GM12878 (cell line): ENCODE measurements at regions not wholly inside any gene's neighbourhood (a gene's known extent, or its start where the extent isn't known, plus 50 kb on each side); places are given as distances from the start of the nearest gene placed in this dataset.

ENCODE experiments used
- ATAC-seq: fragments of 200-7000 bp; cut with Tn5 transposase; 3 replicates; pipeline ENCODE4 v1.9.1; 2020; ENCODE audit warnings: mild to moderate bottlenecking, moderate library complexity
- BruUV-seq: library from RNA; stranded (reverse); fragments of 400-500 nt; replicated peaks from 2 replicates; lab custom pipeline; 2021; lab: Mats Ljungman, UMichigan
- CTCF ChIA-PET: fragments of 300-600 bp; sonication (Branson Sonifier 250); formaldehyde crosslinking; extraction: SDS; loops from one replicate; lab custom pipeline; 2021; ENCODE audit warnings: inconsistent platforms; lab: Yijun Ruan, JAX
- POLR2A ChIA-PET: fragments of 350-600 bp; formaldehyde crosslinking; extraction: SDS; loops from one replicate; lab custom pipeline; 2021; ENCODE audit warnings: inconsistent platforms; lab: Charles Lee
- RAD21 ChIA-PET: fragments of 300-600 bp; sonication (Branson Sonifier 250); formaldehyde crosslinking; loops from one replicate; lab custom pipeline; 2023; ENCODE audit warnings: antibody characterized with exemption; ENCODE audit not compliant: unreplicated experiment; lab: Charles Lee
- SMC1A ChIA-PET: fragments of 300-600 bp; sonication (Branson Sonifier 250); formaldehyde crosslinking; loops from one replicate; lab custom pipeline; 2023; ENCODE audit not compliant: unreplicated experiment, uncharacterized antibody; lab: Charles Lee
- DNase-seq: peaks from one replicate; pipeline ENCODE4 v3.0.0-alpha.2; 2011; ENCODE audit warnings: low read depth, low spot score
- FAIRE-seq: peaks from 3 replicates; lab custom pipeline; 2011; peaks lifted over from hg19 to GRCh38; lab: Jason Lieb, UNC
- H2AFZ ChIP-seq: 2 replicates; pipeline ENCODE4 v1.6.0; 2011; ENCODE audit warnings: low read depth, low read length, control low read depth; ENCODE audit not compliant: control insufficient read depth
- H3K27ac ChIP-seq: 2 replicates; pipeline ENCODE4 v1.5.1; 2011; ENCODE audit warnings: control low read depth; ENCODE audit not compliant: control insufficient read depth, insufficient read depth
- H3K27me3 ChIP-seq, 2 experiments: replicated peaks in 1 of 2; 2 replicates each; pipeline versions ENCODE4 v1.6.0 to v1.6.1; 2011; ENCODE audit warnings: low read length in 1 of 2; ENCODE audit not compliant: control insufficient read depth in 2 of 2, insufficient read depth in 2 of 2
- H3K36me3 ChIP-seq, 2 experiments: 2 replicates each; pipeline ENCODE4 v1.5.1; 2011; ENCODE audit warnings: low read length in 1 of 2; ENCODE audit not compliant: control insufficient read depth in 2 of 2, insufficient read depth in 2 of 2
- H3K4me1 ChIP-seq: 2 replicates; pipeline ENCODE4 v1.6.1; 2011; ENCODE audit warnings: mild to moderate bottlenecking, low read length, moderate library complexity, mixed read lengths; ENCODE audit not compliant: control insufficient read depth, insufficient read depth
- H3K4me2 ChIP-seq: 2 replicates; pipeline ENCODE4 v1.6.0; 2011; ENCODE audit warnings: control low read depth; ENCODE audit not compliant: control insufficient read depth, insufficient read depth
- H3K4me3 ChIP-seq: fragments of 200-600 bp; sonication (generic); 2 replicates; pipeline ENCODE4 v1.5.1; 2016
- H3K79me2 ChIP-seq: 2 replicates; pipeline ENCODE4 v1.6.0; 2011; ENCODE audit warnings: low read length; ENCODE audit not compliant: control insufficient read depth, insufficient read depth
- H3K9ac ChIP-seq: 2 replicates; pipeline ENCODE4 v1.8.0; 2011; ENCODE audit warnings: low read length, control low read depth, mixed read lengths; ENCODE audit not compliant: control insufficient read depth, insufficient read depth
- H3K9me3 ChIP-seq: replicated peaks from 3 replicates; pipeline ENCODE4 v1.5.1; 2011; ENCODE audit warnings: mild to moderate bottlenecking, low read length; ENCODE audit not compliant: control insufficient read depth, insufficient read depth
- H4K20me1 ChIP-seq: 2 replicates; pipeline ENCODE4 v1.6.0; 2011; ENCODE audit not compliant: control insufficient read depth, insufficient read depth
- HDGF ChIP-seq: fragments of 450-650 bp; IDR thresholded peaks from 2 replicates; pipeline ENCODE4 v1.6.1; 2016; ENCODE audit warnings: antibody characterized with exemption
- IKZF1 ChIP-seq: fragments of 450-650 bp; conservative IDR thresholded peaks from 2 replicates; pipeline ENCODE4 v1.6.1; 2017; ENCODE audit warnings: antibody characterized with exemption, mild to moderate bottlenecking
- PAX8 ChIP-seq: fragments of 450-650 bp; IDR thresholded peaks from 2 replicates; pipeline ENCODE4 v1.6.1; 2017; ENCODE audit warnings: mild to moderate bottlenecking, moderate library complexity
- SMAD5 ChIP-seq: IDR thresholded peaks from 2 replicates; pipeline ENCODE4 v1.6.1; 2016; ENCODE audit warnings: antibody characterized with exemption, low read depth
- SREBF1 ChIP-seq: IDR thresholded peaks from 2 replicates; pipeline ENCODE4 v1.6.1; 2012; ENCODE audit warnings: mild to moderate bottlenecking, low read length
- TBL1XR1 ChIP-seq: IDR thresholded peaks from 2 replicates; pipeline ENCODE4 v1.6.1; 2012; ENCODE audit warnings: low read depth, low read length, improper control_type of control experiment
- ZBED1 ChIP-seq: IDR thresholded peaks from 2 replicates; pipeline ENCODE4 v1.6.1; 2016; ENCODE audit warnings: borderline replicate concordance
- WGBS: methylation state at CpG from one replicate; pipeline ENCODE4 v1.1.6; 2016; ENCODE audit warnings: low lambda C conversion rate; ENCODE audit not compliant: insufficient replicate concordance, insufficient coverage; ENCODE audit errors: missing lambda C conversion rate; 5-methylcytosine and 5-hydroxymethylcytosine counted together
- in situ Hi-C: fragments of 300-500 bp; cut with MboI; formaldehyde crosslinking; loops from 9 replicates; pipeline ENCODE4 v1.14.3; 2018; ENCODE audit warnings: mixed read lengths
- intact Hi-C: fragments of 100-400 bp; cut with micrococcal nuclease; formaldehyde crosslinking; loops from one replicate; pipeline ENCODE4 v1.14.2; 2022; ENCODE audit not compliant: unreplicated experiment
- TF ChIP-seq, protein P1 (sequence below): fragments of 450-650 bp; IDR thresholded peaks from 2 replicates; pipeline ENCODE4 v1.6.1; 2016; ENCODE audit warnings: mild to moderate bottlenecking
- TF ChIP-seq, protein P2 (sequence below): fragments of 450-650 bp; formaldehyde crosslinking; IDR thresholded peaks from 2 replicates; pipeline ENCODE4 v1.4.0; 2022; ENCODE audit warnings: mild to moderate bottlenecking, moderate library complexity
- TF ChIP-seq, protein P3 (sequence below): IDR thresholded peaks from 2 replicates; pipeline ENCODE4 v1.6.1; 2011; ENCODE audit warnings: borderline replicate concordance, low read depth, mild to moderate bottlenecking, moderate library complexity, low read length; ENCODE audit not compliant: insufficient read depth, poor library complexity, severe bottlenecking
- TF ChIP-seq, protein P4 (sequence below): IDR thresholded peaks from 2 replicates; pipeline ENCODE4 v1.6.1; 2012; ENCODE audit warnings: low read depth, low read length, improper control_type of control experiment
- TF ChIP-seq, protein P5 (sequence below): fragments of 450-650 bp; IDR thresholded peaks from 2 replicates; pipeline ENCODE4 v1.6.1; 2017; ENCODE audit warnings: mild to moderate bottlenecking, moderate library complexity

DNA sequence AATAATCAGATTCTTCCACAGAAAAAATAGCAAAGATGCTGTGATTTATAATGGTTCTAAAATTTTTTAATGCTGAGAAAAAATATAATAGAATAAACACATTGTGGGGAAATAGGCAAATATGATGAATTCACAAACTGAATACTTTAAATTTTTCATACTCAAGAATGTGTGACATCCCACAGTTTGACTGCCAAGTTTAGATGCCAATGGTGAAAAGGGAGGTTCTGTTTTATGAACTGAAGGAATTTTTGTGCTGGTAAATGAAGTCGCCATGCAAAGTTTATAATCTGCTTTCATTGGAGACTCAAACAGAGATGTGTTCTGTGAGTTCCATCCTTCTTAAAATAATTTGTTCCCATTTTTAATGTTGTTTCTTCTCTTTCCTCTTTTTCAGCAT is 367.5 kb upstream of the ADAMTS16 start (continued):
- TF ChIP-seq SMAD5 = no peak
- TF ChIP-seq, protein P1, sequence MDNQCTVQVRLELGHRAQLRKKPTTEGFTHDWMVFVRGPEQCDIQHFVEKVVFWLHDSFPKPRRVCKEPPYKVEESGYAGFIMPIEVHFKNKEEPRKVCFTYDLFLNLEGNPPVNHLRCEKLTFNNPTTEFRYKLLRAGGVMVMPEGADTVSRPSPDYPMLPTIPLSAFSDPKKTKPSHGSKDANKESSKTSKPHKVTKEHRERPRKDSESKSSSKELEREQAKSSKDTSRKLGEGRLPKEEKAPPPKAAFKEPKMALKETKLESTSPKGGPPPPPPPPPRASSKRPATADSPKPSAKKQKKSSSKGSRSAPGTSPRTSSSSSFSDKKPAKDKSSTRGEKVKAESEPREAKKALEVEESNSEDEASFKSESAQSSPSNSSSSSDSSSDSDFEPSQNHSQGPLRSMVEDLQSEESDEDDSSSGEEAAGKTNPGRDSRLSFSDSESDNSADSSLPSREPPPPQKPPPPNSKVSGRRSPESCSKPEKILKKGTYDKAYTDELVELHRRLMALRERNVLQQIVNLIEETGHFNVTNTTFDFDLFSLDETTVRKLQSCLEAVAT = no peak
- TF ChIP-seq SREBF1 = no peak

DNA sequence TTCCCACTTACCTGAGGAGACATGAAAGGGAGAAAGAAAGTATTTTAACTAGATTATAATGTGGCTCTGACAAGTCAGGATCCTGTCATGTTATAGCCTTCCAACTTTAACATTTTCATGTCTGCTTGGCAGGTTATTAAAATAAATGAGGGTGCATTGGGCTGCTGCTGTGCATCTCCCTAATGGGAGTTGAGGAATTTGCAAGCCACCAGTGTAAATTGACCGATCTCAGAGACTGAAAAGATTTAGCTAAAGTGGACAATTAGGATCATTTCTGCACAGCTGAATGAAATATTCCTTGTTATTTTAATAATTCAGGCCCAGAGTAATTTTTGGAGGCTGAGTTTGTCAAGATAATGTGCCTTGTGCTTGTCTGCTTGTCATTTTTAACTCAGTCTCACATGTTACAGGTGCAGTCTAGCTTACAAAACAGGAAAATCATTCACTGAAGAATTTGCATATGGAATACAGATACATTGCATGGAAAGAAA is 366.3 kb upstream of the ADAMTS16 start:
- H3K4me3 ChIP-seq = no peak overlapping the region
- no peaks in the 10 kb centered on the region for H3K36me3 ChIP-seq
- ChIA-PET RAD21 (no interaction called here), SMC1A (no interaction called here), POLR2A (no interaction called here), CTCF (no interaction called here)
- DNase-seq (no peak), ATAC-seq (no peak), FAIRE-seq (no peak)
- H3K4me1 ChIP-seq = no peaks in the 10 kb centered on the region
- intact Hi-C loops (no loop called here), in situ Hi-C loops (no loop called here)
- H3K9ac ChIP-seq = no peak overlapping the region
- 0% methylated on average over 1 of the region's 1 CpG for WGBS
- H3K27ac ChIP-seq = no peak overlapping the region
- no peak overlapping the region for H3K4me2 ChIP-seq
- no TSS peak for BruUV-seq
- H4K20me1 ChIP-seq = no peaks in the 10 kb centered on the region
- H3K79me2 ChIP-seq = no peaks in the 10 kb centered on the region
- no peak overlapping the region for H2AFZ ChIP-seq
- no peaks in the 10 kb centered on the region for H3K9me3 ChIP-seq
- no peaks in the 10 kb centered on the region for H3K27me3 ChIP-seq
- no peak for TF ChIP-seq TBL1XR1
- no peak for TF ChIP-seq IKZF1
- TF ChIP-seq, protein P2, sequence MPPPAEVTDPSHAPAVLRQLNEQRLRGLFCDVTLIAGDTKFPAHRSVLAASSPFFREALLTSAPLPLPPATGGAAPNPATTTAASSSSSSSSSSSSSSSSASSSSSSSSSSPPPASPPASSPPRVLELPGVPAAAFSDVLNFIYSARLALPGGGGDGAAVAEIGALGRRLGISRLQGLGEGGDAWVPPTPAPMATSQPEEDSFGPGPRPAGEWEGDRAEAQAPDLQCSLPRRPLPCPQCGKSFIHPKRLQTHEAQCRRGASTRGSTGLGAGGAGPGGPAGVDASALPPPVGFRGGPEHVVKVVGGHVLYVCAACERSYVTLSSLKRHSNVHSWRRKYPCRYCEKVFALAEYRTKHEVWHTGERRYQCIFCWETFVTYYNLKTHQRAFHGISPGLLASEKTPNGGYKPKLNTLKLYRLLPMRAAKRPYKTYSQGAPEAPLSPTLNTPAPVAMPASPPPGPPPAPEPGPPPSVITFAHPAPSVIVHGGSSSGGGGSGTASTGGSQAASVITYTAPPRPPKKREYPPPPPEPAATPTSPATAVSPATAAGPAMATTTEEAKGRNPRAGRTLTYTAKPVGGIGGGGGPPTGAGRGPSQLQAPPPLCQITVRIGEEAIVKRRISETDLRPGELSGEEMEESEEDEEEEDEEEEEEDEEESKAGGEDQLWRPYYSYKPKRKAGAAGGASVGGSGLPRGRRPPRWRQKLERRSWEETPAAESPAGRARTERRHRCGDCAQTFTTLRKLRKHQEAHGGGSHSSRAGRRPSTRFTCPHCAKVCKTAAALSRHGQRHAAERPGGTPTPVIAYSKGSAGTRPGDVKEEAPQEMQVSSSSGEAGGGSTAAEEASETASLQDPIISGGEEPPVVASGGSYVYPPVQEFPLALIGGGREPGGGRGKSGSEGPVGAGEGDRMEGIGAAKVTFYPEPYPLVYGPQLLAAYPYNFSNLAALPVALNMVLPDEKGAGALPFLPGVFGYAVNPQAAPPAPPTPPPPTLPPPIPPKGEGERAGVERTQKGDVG (CRISPR knock-in tag) = no peak
- TF ChIP-seq, protein P3, sequence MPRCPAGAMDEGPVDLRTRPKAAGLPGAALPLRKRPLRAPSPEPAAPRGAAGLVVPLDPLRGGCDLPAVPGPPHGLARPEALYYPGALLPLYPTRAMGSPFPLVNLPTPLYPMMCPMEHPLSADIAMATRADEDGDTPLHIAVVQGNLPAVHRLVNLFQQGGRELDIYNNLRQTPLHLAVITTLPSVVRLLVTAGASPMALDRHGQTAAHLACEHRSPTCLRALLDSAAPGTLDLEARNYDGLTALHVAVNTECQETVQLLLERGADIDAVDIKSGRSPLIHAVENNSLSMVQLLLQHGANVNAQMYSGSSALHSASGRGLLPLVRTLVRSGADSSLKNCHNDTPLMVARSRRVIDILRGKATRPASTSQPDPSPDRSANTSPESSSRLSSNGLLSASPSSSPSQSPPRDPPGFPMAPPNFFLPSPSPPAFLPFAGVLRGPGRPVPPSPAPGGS = no peak
- no peak for TF ChIP-seq PAX8
- TF ChIP-seq, protein P4, sequence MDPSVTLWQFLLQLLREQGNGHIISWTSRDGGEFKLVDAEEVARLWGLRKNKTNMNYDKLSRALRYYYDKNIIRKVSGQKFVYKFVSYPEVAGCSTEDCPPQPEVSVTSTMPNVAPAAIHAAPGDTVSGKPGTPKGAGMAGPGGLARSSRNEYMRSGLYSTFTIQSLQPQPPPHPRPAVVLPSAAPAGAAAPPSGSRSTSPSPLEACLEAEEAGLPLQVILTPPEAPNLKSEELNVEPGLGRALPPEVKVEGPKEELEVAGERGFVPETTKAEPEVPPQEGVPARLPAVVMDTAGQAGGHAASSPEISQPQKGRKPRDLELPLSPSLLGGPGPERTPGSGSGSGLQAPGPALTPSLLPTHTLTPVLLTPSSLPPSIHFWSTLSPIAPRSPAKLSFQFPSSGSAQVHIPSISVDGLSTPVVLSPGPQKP = no peak
- TF ChIP-seq, protein P5, sequence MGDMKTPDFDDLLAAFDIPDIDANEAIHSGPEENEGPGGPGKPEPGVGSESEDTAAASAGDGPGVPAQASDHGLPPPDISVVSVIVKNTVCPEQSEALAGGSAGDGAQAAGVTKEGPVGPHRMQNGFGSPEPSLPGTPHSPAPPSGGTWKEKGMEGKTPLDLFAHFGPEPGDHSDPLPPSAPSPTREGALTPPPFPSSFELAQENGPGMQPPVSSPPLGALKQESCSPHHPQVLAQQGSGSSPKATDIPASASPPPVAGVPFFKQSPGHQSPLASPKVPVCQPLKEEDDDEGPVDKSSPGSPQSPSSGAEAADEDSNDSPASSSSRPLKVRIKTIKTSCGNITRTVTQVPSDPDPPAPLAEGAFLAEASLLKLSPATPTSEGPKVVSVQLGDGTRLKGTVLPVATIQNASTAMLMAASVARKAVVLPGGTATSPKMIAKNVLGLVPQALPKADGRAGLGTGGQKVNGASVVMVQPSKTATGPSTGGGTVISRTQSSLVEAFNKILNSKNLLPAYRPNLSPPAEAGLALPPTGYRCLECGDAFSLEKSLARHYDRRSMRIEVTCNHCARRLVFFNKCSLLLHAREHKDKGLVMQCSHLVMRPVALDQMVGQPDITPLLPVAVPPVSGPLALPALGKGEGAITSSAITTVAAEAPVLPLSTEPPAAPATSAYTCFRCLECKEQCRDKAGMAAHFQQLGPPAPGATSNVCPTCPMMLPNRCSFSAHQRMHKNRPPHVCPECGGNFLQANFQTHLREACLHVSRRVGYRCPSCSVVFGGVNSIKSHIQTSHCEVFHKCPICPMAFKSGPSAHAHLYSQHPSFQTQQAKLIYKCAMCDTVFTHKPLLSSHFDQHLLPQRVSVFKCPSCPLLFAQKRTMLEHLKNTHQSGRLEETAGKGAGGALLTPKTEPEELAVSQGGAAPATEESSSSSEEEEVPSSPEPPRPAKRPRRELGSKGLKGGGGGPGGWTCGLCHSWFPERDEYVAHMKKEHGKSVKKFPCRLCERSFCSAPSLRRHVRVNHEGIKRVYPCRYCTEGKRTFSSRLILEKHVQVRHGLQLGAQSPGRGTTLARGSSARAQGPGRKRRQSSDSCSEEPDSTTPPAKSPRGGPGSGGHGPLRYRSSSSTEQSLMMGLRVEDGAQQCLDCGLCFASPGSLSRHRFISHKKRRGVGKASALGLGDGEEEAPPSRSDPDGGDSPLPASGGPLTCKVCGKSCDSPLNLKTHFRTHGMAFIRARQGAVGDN = no peak
- TF ChIP-seq HDGF = no peak
- TF ChIP-seq ZBED1 = no peak
